HG03159 (cell line): ENCODE measurements at regions not wholly inside any gene's neighbourhood (a gene's known extent, or its start where the extent isn't known, plus 50 kb on each side); places are given as distances from the start of the nearest gene placed in this dataset.
A peak's percentile ranks its signal among the peaks of the same experiment; 100 is the strongest.

ENCODE experiments used
- ATAC-seq: cut with Tn5 transposase; IDR thresholded peaks from one replicate; pipeline ENCODE4 v1.9.1; 2021; ENCODE audit warnings: mild to moderate bottlenecking, moderate library complexity; ENCODE audit not compliant: unreplicated experiment

DNA sequence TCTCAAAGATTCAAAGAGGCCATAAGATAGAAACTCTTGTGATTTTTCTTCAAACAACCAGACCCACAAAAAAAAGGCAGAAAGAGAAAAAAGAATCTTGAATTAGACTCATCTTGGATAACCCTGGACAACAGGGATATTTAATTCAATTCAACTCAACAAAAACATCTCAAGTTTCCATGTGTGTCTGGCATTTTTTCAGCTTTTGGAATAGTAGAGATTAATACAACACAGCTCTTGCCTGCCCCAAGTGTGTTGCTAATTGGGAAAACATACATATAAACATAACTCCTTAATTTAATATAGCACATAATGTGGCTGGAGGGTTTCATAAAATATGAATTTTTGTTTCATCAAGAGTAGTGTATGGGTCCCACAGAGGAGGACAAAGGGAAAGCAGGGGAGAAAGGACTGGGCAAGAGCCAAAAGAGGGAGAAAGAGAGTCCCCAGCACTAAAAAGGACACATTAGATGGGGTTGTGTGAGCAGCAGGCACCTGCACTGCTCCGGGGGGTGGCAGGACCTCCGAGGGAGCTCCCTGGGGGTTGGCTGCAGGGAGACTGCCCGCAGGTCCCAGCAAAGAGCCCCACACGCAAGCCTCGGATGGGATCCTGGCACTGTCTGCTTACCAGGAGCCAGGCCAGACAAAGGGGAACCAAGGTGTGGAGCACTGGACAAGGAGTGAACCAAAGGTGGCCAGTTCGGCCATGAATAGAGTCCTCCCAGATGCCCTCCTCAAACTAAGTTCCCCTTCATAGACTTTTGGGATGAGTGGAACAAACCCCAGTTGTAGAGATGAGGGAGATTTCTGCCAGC lies 65.6 kb upstream of the TMEM72 start:
- no peak for ATAC-seq

DNA sequence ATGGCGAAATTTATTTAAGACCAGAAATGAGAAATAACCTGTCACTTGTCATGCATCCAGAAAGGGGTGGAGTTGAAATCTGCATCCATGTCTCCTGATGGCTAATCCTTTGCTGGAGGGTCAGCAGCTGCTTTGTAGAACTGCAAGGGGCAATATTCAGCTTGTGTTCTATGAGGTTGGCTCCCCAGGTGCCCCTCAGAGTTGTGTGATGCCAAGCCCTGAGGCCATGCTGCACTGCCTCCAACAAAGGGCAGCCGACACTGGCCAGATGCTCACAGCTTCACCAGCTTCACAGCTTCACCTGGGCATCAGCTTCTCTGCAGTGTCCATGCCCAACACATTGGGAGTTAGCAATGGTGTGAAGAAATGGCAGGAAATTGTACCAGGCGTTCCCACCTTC lies 64.0 kb upstream of the TMEM72 start:
- no peak for ATAC-seq

DNA sequence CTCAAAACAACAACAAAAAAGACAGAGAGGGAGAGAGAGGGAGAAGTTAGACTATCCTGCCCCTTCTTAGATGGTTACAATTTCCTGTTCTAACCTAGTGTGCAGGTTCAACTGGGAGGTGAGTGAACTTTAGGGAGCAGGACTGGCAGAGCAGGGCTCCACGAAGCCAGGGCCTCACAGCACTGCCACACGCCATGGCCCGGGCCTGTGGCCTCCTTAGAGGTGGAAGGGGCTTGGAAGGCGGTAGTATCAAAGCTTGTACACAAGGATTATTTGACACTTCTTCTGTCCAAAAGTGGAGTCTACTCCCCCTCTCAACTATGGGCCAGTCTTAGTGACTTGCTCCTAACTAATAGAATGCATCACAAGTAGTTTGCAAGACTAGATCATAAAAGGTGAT lies 62.9 kb upstream of the TMEM72 start:
- no peak for ATAC-seq

DNA sequence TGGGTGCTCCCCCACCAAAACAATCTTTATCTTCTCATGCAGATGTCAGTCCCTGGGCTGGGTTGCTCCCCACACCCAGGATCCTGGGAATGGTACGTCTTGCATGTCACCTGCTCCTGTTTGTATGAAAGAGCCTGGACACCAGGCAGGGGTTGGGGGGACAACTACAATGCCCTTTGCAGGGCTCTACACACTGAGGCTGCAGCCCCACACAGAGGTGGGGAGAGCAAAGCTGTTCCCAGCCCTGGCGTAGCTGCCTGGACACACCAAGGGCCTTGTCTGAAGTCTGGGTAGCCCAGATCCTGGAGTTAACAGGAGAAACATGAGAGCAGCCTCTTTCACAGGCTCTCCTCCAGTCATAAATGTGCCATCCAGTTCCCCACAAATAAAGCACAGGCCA lies 61.2 kb upstream of the TMEM72 start:
- ATAC-seq, result no peak

DNA sequence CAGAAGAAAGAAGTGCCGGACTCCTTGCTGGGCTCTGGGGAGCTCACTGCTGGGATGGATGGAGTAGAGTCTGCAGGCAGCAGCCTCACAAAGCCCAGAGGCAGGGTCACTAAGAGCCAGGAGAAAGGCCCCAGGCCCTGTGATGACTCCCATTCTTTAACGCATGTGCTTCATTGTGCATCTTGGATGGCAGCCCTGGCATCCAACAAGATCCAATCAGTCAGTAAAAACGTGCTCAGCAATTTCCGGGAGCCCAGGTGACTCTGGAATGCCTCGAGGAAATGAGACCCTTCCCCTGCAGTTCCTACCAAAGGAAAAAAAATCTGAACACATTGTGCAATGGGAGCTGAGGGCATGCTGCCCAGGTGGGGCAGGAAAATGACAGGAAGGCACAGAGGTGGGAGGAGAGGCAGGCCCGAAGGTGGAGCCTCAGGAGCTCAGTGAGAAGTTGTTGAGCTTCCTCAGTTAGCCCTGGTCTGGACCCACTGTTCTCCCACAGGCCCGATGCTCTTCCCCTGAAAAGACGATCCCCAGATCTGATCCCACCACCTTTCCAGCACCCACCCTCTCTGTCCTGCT lies 60.7 kb upstream of the TMEM72 start:
- ATAC-seq, result no peak

DNA sequence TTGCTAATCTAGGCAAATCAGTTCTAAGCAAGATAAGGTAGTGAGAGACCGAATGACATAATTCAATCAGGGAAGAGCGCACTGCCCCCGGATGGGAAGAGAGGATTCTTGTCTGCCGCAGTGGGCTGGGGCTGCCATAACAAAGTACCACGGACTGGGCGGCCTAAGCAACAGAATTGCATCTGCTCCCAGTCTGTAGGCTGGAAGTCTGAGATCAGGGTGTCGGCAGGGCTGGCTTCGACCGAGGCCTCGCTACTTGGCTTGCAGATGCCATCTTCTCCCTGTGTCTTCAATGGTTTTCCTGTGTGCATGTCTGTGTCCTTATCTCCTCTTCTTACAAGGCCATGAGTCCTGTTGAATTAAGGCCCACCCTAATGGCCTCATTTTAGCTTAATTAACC lies 59.7 kb upstream of the TMEM72 start:
- ATAC-seq, result no peak

DNA sequence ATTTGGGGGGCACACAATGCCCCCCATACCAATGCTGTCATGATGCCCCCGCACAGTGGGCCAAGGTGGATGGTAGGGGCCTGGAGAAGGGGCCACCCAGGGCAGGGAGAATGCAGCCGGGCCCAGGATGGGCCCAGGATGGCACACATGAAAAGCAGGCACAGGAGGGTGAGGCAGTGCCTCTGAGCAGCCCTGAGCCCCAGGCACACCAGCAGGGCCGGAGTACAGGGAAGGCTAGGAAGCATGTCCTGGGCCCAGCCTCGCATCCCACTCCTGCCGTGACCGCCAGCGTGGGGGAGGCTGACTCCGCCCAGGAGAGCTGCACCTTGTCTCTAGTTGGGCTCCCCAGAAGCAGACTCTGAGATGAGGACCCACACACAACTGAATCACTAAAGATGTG lies 59.3 kb upstream of the TMEM72 start:
- no peak for ATAC-seq

DNA sequence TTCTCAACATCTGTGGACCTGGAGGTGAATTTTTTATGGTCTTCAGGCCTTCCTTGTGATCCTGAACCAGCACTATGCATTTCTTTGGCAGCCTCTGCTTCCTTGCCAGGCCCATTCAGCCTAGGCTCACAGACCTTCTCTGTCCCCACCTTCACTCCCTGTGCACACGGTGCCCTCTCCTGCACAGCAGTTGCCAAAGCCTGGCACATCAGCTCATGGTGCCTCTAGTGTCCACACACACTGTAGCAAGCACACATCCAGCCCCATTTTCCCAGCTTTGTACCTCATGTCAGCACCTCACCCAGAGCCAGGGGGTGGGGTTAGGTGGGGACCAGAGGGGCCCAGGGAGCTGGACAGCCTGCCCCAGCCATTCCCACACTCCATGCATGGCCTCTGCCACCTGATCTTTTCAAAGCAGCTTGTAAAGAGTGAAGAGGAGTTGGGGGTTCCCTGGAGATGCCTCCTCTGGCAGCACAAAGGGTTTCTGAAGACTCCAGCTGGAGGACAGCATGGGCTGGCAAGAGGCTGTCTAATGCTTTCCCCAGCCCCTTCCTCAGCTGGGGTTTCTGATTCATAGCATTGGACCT lies 57.9 kb upstream of the TMEM72 start:
- no peak for ATAC-seq

DNA sequence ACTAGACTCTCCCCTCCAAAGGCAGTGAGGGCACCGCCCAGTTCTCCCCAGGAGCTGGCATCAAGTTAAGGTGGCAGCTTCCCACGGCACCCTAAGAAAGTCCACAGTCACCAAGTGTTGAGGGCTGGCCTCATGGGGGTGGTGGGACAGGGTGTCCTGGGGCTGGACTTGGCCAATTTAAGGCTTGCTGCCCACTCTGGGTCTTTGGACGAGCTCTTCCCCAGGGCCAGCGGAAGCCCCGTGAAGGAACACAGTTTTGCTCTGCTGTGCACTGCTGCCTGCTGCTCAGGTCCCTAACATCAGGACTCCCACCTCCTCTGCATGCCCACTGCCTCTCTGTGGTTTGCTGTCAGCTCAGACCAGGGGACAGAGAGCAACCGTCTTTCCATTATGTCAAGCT lies 57.3 kb upstream of the TMEM72 start:
- ATAC-seq, result no peak

DNA sequence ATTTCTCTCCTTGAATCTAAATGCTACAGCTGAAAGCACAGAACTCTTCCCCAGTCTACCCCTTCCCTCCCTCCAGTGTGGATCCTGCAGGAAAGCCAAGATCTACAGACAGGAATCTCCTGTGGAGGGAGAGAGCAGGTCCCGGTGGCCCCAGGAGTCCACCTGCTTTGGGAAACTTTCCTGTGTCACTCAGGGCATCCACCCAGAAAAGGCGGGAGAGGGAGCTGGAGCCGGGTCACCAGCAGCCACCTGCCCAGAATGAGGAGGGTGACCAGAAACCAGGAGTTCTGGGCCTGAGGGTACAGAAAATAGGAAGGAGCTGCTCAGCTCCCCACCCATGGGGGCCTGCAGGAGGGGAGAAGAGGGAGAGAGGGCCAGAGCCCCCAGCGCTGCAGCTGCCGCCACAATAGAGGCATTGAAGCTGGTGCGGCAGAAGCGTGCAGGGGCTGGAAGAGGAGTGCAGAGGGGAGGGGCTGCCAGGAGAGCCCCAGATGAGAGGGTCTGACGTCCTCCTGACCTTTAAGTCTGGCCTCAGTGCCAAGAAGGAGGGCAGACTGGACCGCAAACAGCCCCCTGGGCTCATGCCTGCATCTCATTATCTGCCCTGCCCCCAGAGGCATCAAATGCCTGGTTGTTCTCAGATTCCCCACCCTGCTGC lies 56.3 kb upstream of the TMEM72 start:
- ATAC-seq, result no peak

DNA sequence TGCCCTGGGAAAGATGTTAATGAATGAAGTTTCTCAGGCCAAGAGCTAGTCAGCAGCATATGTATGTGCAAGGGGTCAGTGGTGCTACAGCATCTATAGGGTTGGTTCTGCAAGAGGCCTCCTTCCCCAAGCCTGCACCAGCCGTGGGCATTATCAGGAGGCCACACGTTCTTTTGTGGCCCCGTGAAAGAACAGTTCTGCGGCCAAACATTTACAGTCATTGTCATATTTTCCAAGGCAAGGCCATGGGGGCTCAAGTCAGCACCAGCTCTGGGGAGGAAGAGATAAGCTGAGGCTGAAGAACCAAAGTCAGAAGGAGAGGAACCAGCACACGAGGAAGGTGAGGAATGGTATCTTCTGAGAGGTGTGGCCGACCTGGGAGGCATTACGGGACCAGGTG lies 54.4 kb upstream of the TMEM72 start:
- no peak for ATAC-seq

DNA sequence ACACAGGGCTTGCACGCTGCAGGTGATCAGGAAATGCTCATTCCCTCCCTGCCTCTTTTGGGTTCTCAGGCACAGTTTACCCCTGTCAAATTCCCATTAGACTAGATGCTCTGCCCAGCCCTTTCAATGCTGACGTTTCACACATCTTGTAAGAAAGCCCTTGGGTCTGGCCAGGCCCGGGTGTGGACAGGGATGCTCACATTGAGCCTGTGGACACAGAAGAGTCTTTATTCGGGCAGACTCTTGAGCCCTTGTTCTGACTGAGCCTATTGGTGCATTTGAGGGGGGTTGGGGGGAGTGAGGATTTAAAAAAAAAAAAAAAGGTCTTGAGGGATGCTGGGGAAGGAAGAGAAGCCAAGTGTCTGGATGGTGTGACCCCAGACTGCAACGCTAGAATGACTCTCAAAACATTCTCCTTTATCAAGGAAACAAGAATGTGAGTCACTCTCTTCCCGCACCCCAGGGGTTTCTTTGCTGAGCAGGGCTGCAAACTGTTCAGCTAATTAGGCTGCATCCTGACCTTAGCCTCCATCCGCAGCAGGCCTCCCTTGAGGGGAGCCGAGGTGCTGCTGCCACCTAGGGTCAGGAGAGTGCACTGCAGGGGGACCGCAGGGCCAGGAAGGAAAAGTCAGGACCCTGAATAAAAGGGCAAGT lies 53.6 kb upstream of the TMEM72 start:
- peak; percentile 82 for ATAC-seq

DNA sequence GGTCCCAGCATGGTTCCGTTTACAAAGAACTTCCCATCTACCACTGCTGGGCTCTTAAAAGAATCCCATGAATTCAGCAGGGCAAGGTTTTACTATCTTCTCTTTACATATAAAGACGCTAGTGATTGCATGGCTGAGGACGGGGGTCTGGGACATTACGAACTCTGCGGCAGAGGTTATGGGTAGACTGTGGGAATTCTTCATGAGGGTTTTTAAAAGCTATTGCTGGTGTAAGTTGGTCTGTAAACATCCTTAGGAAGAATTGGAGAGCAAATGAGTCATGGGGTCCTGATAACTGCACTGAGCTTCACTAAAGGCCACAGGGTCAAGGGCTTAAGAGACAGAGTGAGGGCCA lies 53.1 kb upstream of the TMEM72 start:
- ATAC-seq, result no peak

DNA sequence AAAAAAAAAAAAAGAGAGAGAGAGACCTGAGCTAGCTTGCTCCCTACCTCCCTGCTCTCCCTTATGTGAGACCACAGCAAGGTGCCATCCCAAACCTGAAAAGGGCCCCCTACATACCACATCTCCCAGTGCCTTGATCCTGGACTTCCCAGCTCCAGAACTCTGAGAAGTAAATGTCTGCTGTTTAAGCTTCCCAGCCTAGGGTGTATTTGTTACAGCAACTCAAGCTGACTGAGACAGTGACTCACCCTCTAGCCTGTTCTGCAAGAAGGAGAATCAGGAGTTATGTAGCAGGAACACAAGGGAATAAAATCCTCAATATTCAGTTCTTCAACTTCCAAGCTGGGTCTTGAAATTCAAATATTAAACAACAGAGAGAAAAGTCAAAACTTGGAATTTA lies 52.1 kb upstream of the TMEM72 start:
- no peak for ATAC-seq

DNA sequence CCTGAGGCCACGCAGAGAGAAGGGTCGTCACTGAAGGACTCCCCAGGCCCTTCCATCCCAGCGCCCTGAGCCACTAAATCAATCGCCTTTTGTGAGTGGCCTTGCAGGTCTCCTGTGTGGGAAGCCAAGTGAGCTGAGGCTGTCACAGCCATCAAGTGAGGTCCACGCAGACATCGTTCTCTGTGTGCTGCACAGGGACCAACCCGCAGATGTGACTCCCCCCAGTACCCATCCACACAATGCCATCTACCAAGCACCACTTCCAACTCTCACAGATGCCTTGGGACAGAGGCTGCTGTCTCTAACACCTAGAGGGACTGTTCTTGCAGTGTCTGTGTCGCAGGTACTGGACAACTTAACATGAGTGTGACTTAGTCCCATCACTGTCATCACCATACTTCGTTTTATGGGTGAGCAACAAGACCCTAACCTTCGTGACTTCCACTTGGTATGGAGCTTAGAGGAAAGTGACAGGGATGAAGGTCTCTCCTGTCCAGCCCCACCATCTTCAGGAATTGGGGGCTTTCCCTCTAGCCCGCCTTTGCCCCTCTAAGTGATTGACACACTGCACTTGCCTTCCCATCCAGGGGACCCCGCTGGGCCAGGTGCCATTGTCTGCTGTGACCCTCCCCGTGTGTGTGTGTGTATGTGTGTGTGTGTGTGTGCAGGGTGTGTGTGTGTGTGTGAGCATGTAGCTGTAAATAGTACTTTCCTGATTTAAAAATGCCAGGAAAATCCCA lies 51.4 kb upstream of the TMEM72 start:
- ATAC-seq, result no peak

DNA sequence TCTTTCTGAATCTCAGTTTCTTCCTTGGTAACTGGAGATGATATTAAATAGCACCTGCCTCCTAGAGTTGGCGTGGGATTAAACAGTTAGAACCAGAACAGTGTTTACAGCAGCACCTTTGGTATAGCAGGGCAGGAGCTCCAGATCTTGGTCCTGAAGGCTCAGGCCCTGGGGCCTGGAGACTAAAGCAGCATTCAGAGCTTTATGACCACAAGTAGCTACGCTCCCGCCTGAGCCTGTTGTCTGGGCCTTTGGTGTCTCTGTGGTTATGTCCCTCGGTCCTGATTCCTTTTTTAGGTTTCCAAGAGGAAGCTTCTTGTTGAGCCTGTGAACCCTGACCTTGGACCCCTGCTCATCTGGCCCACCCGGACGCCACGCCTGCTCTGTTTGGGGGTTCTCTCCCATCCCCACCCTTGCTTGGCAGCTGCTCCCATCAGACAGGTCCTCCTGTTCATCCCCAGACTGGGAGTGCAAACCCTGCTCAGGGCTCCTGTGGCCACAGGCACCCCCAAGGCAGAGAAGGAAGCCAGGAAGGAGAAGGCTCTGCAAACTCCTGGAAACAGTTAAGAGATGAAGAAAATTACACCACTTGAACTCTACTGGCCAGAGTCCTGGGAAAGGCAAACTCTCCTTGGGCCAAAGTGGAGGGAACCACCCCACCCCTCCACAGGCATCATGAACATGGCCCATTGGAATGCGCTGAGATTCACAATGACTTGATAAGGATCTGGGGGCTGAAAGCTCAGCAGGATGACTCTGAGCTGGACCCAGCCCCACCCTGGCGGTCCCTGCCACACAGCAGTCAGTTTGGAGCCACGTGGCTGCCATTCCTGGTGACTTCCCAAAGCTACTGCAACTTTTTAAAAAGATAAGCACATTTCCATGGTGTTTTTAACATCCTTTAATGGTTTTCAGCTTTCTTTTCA lies 50.1 kb upstream of the TMEM72 start:
- no peak for ATAC-seq
